GM12872 (cell line): ENCODE measurements at regions not wholly inside any gene's neighbourhood (a gene's known extent, or its start where the extent isn't known, plus 50 kb on each side); places are given as distances from the start of the nearest gene placed in this dataset.

Experiments
- TF ChIP-seq, protein P1 (sequence below): IDR thresholded peaks from 3 replicates; pipeline ENCODE4 v1.5.1; 2011; ENCODE audit warnings: low read depth, mild to moderate bottlenecking, low read length, moderate library complexity; ENCODE audit not compliant: insufficient read depth

DNA sequence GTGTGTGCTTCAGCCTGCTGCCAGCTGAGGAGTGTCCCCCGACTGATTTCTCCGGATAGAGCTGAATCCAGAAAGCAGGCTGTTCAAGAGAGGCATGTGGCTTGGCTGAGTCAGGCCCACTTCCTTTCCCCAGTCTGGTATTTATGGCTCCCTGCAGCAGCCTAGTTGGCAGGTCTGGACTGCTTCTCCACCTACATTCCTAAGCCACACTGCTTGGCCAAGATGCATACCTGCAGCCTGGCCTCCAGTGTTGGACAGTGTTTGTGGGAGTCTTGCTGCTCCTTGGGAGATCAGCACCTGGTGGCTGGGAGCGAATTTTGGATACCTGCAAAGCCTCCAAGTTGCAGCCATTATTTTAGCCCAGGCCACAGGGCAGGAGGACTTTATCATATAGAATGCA is 670.8 kb downstream of the ACTL7B start:
- TF ChIP-seq, protein P1, sequence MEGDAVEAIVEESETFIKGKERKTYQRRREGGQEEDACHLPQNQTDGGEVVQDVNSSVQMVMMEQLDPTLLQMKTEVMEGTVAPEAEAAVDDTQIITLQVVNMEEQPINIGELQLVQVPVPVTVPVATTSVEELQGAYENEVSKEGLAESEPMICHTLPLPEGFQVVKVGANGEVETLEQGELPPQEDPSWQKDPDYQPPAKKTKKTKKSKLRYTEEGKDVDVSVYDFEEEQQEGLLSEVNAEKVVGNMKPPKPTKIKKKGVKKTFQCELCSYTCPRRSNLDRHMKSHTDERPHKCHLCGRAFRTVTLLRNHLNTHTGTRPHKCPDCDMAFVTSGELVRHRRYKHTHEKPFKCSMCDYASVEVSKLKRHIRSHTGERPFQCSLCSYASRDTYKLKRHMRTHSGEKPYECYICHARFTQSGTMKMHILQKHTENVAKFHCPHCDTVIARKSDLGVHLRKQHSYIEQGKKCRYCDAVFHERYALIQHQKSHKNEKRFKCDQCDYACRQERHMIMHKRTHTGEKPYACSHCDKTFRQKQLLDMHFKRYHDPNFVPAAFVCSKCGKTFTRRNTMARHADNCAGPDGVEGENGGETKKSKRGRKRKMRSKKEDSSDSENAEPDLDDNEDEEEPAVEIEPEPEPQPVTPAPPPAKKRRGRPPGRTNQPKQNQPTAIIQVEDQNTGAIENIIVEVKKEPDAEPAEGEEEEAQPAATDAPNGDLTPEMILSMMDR, result no peak

DNA sequence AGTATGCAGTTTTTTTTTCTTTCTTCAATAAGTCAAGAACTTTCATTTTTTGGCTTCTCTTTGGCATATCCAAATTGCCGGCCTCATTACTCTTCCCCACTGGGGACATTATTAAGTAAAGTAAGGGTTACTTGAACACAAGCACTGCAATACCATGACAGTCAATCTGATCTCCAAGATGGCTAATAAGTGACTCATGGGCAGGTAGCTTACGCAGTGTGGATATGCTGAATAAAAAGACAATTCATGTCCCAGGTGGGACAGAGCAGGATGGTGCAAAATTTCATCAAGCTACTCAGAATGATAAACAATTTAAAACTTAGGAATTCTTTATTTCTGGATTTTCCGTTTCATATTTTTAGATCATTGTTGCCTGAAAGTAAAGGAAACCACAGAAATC is 671.8 kb downstream of the ACTL7B start:
- TF ChIP-seq, protein P1, result no peak

DNA sequence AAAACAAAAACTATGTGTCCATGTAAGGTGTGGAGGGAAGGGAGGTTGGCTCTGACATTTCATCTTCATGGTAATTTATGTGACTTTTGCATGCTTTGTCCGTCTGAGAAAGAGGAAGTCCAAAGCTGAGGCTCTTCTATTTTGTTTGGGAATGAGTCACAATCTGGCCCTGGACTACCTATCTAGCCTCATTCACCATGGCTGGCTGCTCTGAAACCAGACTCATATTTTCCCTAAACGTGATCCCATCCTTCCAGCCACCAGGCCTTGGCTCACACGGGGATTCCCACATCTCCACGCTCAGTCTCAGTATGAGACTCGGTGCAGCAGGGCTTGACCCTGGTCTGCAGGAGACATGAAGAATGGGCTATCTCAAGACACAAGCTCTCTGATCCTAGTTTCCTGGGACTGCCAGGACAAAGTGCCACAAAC is 672.8 kb downstream of the ACTL7B start:
- TF ChIP-seq, protein P1, result no peak

DNA sequence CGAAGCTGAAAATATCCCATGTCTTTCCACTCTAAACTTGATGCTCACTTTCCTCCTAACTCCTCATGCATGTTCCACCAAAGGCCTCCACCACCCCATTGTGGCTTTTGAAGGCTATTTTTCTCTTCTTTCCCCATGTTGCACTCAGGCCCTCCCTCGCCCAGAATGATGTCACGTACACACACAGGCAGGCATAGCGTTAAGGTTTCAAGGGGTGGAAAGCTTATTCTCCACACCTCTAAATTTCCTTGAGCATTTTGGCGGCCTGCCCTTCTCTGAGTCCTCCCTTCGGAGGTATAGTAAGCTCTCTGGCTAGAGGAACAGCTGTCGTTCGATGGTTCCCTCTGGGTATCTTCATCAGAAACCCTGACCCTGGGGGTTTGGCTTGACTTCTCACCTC is 673.5 kb downstream of the ACTL7B start:
- TF ChIP-seq, protein P1, result no peak

DNA sequence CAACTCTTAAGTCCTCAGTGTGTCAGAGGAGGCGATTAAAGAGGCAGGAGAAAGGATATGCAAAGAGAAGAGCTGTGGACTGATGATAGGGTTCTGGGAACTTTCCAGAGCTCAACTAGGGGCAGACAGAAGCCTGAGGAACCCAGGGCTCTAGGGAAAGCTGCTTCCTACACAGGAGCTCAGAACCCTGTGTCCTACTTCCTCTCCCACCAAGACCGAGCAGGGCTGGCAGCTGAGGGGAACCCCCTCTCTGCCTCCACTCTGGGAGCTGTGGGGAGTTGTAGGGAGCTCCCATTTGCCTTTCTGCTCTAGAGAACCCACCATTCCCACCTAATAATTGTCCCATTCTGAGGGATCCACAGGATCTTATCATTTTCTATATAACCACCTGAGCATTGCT is 674.3 kb downstream of the ACTL7B start:
- TF ChIP-seq, protein P1, result no peak

DNA sequence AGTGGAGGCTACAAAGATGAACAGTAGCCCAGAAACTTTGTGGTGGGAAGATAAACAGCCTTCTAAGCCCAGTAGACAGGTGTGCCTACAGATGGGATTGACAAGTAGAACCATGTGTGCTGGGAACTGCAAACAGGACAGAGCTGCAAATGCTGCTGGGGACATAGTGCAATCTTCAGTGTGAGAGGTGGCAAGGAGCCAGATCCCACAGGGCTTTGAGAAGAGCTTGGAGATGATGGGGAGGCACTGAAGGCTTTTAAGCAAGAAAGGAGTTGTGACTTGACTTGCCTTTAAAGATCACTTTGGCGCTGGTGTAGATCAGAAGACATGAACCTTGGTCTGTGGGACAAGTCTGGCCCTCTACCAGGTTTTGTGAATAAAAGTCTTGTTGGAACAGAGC is 675.2 kb downstream of the ACTL7B start:
- TF ChIP-seq, protein P1, result no peak

DNA sequence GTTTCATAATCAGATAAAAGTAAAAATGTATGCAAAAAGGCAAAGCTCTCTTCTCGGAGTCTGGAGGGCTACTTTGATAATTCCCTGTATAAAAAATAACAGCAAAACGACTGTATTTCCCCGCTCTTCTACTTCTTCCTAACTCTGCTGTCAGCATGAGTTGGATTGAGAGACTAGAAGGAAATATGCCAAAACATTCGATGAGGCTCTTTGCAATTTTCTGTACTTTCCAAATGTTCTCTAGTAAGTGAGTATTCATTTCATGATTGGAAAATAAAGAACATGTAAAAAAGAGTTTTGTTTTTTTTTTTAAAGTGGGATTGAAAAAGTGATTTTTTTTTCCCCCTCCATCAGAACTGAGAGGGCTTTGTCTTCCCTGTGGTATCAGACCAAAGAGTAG is 677.5 kb downstream of the ACTL7B start:
- TF ChIP-seq, protein P1, result no peak
